ENCODE measurements at regions not wholly inside any gene's neighbourhood (a gene's known extent, or its start where the extent isn't known, plus 50 kb on each side); places are given as distances from the start of the nearest gene placed in this dataset.

DNA sequence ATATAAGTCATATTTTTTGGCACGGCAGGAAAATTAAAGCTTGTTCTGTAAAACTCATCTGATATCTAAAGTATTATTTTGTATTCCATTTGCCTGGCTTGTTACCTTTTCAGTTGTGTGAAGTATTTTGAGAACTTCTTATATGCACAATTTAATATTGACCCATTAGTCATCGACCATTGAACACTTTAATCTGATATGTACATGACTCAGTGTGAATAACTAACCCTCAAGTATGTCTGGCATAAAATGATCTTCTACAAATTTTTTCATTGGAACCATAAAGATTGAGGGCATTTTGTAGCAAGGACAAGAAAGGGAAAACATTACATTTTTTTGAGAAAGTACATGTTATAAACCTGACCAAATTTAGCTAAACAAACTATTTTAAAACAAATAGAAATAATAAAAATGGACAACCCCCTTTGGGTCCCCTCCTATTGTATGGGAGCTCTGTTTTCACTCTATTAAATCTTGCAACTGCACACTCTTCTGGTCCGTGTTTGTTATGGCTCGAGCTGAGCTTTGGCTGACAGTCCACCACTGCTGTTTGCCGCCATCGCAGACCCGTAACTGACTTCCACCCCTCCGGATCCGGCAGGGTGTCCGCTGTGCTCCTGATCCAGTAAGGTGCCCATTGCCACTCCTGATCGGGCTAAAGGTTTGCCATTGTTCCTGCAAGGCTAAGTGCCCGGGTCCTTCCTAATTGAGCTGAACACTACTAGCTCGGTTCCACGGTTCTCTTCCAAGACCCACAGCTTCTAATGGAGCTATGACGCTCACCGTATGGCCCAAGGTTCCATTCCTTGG is 118.8 kb downstream of the SLC6A15 start:
- Histone ChIP-seq H3K4me2 (no peak overlapping the region), H3K27ac (no peak overlapping the region), H3K9me3 (no peaks in the 10 kb centered on the region), H3K4me3 (no peak overlapping the region), H3K4me1 (no peaks in the 10 kb centered on the region)
- DNase-seq (ENCODE audit: low read depth in 1 of 2, low spot score in 1 of 2) (no peak), FAIRE-seq (no peak), ATAC-seq (no peak)
- WGBS (ENCODE audit: missing lambda C conversion rate) = 39% methylated on average over 16 of the region's 16 CpGs
- CTCF ChIA-PET = no interaction called here
- POLR2A ChIA-PET = no interaction called here
- no peak for TF ChIP-seq CEBPB (IDR thresholded peaks at IDR 0.05)
- TF ChIP-seq EHF (CRISPR knock-in tag; IDR thresholded peaks at IDR 0.05) = no peak
- TF ChIP-seq POLR2AphosphoS2 (conservative IDR thresholded peaks at IDR 0.05; ENCODE audit: low read length) = no peak
- TF ChIP-seq NPAS2 (CRISPR knock-in tag; IDR thresholded peaks at IDR 0.05; ENCODE audit: borderline replicate concordance) = no peak

DNA sequence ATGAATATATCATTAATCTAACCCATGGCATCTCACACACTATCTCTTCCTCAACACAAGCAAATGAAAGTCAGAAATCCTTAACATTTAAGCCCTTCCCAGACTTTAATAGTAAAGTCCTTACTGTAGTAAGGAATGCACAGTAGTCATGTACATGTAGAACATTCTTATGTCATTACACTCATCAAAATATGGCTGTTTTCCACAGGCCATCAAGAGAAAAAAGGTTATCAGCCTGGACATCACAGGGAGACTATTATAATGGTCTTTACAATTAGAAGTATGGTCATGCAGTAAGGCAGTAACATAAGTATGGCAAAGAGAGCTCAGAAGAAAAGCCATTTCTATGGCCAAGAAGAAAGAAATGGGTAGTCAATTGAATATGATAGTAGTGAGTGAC is 121.2 kb downstream of the SLC6A15 start:
- no peak for ATAC-seq
- TF ChIP-seq PHF8 (IDR thresholded peaks at IDR 0.05; ENCODE audit: borderline replicate concordance, low read depth) (no peak), EP300 (IDR thresholded peaks at IDR 0.05) (no peak), MAFK (IDR thresholded peaks at IDR 0.05; ENCODE audit: partially characterized antibody) (no peak), CHD2 (IDR thresholded peaks at IDR 0.05; ENCODE audit: low read length, partially characterized antibody) (no peak), SREBF2 (IDR thresholded peaks at IDR 0.05) (no peak)
- TF ChIP-seq, protein P1, sequence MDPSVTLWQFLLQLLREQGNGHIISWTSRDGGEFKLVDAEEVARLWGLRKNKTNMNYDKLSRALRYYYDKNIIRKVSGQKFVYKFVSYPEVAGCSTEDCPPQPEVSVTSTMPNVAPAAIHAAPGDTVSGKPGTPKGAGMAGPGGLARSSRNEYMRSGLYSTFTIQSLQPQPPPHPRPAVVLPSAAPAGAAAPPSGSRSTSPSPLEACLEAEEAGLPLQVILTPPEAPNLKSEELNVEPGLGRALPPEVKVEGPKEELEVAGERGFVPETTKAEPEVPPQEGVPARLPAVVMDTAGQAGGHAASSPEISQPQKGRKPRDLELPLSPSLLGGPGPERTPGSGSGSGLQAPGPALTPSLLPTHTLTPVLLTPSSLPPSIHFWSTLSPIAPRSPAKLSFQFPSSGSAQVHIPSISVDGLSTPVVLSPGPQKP (IDR thresholded peaks at IDR 0.05; ENCODE audit: low read depth, low read length) = no peak
- H3K4me3 ChIP-seq = no peak overlapping the region
- ChIA-PET POLR2A (no interaction called here), CTCF (no interaction called here)
- no peak for DNase-seq (ENCODE audit: low read depth in 1 of 2, low spot score in 1 of 2)
- no peaks in the 10 kb centered on the region for H3K9me3 ChIP-seq
- no peaks in the 10 kb centered on the region for H3K4me1 ChIP-seq
- no peak overlapping the region for H3K27ac ChIP-seq
- no peak overlapping the region for H3K4me2 ChIP-seq
- no peak for FAIRE-seq

DNA sequence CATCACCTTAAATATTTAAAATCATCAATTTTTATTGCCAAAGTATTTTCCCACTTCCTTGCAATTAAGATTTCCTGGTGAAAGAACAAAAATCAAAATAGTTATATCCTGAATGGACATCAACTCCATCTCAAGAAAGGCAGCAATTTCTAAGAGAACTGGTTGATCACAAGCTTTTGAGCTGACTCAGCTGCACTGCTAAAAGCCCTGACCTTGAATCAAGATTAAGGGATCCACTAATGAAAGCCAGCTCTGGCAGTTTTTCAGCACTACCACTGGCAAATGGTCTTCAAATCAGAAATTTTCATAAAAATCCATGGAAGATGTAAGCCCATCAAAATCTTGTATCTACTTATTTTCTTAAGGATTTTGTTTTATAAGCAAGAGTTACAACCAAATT is 123.4 kb downstream of the SLC6A15 start:
- CTCF ChIA-PET = no interaction called here
- no peaks in the 10 kb centered on the region for H3K4me1 ChIP-seq
- H3K9me3 ChIP-seq = no peaks in the 10 kb centered on the region; the same call in 2 of the 3 replicates

DNA sequence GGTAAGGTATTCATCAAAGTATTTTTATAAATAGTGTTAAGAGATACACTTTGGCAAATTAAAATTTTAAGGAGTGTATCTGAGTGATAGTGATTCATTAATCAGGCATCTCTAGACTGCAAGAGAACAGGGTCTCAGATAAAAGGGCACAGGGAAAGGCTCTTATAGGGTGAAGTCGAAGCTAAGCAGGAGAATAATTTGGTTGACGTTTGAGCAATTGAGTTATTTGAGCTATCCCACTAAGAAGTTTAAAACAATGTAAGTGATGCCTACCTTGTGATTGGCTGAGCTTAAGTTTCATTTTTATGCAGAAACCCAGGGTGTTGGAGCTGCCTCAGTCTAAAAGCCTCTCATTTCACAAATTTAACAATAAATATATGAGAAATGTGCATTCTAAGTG is 125.3 kb downstream of the SLC6A15 start:
- no peak for TF ChIP-seq POLR2AphosphoS2 (conservative IDR thresholded peaks at IDR 0.05; ENCODE audit: low read length)
- no peak for TF ChIP-seq CHD2 (IDR thresholded peaks at IDR 0.05; ENCODE audit: low read length, partially characterized antibody)
- TF ChIP-seq, protein P2, sequence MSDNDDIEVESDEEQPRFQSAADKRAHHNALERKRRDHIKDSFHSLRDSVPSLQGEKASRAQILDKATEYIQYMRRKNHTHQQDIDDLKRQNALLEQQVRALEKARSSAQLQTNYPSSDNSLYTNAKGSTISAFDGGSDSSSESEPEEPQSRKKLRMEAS (IDR thresholded peaks at IDR 0.05) = no peak
- Histone ChIP-seq H3K4me2 (no peak overlapping the region), H3K27ac (no peak overlapping the region), H3K4me3 (no peak overlapping the region), H3K4me1 (no peaks in the 10 kb centered on the region), H3K9me3 (no peaks in the 10 kb centered on the region; the same call in 2 of the 3 replicates)
- 12% methylated on average over 2 of the region's 2 CpGs for WGBS (ENCODE audit: missing lambda C conversion rate)
- ATAC-seq = no peak
- no peak for DNase-seq (ENCODE audit: low read depth in 1 of 2, low spot score in 1 of 2)
- ChIA-PET CTCF (interaction anchor here (0.7 kb wide), 1 partner anchor 92 kb away, joined by 3 read pairs; no protein-coding TSS in a partner anchor), POLR2A (no interaction called here)
- no peak for FAIRE-seq

More for the DNA sequence above, 123.4 kb downstream of the SLC6A15 start:
- Histone ChIP-seq H3K4me3 (no peak overlapping the region), H3K27ac (no peak overlapping the region), H3K4me2 (no peak overlapping the region)
- POLR2A ChIA-PET = no interaction called here
- TF ChIP-seq, protein P3, sequence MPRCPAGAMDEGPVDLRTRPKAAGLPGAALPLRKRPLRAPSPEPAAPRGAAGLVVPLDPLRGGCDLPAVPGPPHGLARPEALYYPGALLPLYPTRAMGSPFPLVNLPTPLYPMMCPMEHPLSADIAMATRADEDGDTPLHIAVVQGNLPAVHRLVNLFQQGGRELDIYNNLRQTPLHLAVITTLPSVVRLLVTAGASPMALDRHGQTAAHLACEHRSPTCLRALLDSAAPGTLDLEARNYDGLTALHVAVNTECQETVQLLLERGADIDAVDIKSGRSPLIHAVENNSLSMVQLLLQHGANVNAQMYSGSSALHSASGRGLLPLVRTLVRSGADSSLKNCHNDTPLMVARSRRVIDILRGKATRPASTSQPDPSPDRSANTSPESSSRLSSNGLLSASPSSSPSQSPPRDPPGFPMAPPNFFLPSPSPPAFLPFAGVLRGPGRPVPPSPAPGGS (IDR thresholded peaks at IDR 0.05) = no peak
- TF ChIP-seq RARB (CRISPR knock-in tag; IDR thresholded peaks at IDR 0.05) = no peak
- no peak for TF ChIP-seq FOSB (CRISPR knock-in tag; IDR thresholded peaks at IDR 0.05)
- no peak for TF ChIP-seq HOXB13 (CRISPR knock-in tag; IDR thresholded peaks at IDR 0.05; ENCODE audit: low read depth)
- TF ChIP-seq, protein P4, sequence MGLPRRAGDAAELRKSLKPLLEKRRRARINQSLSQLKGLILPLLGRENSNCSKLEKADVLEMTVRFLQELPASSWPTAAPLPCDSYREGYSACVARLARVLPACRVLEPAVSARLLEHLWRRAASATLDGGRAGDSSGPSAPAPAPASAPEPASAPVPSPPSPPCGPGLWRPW (IDR thresholded peaks at IDR 0.05) = no peak
- TF ChIP-seq NR3C1 (IDR thresholded peaks at IDR 0.05) = no peak
- TF ChIP-seq CBX8 (IDR thresholded peaks at IDR 0.05) = no peak
- no peak for TF ChIP-seq MAZ (IDR thresholded peaks at IDR 0.05; ENCODE audit: borderline replicate concordance, low read depth, low read length)
- TF ChIP-seq BHLHE40 (IDR thresholded peaks at IDR 0.05; ENCODE audit: low read depth, low read length) = no peak
- no peak for TF ChIP-seq RNF2 (IDR thresholded peaks at IDR 0.05; ENCODE audit: borderline replicate concordance, low read depth)
- DNase-seq (ENCODE audit: low read depth in 1 of 2, low spot score in 1 of 2) (no peak), ATAC-seq (no peak), FAIRE-seq (no peak)

Measured in A549 (cell line).